GM19463 (cell line): ENCODE measurements at regions not wholly inside any gene's neighbourhood (a gene's known extent, or its start where the extent isn't known, plus 50 kb on each side); places are given as distances from the start of the nearest gene placed in this dataset.

Source experiments
- ATAC-seq: cut with Tn5 transposase; IDR thresholded peaks from one replicate; pipeline ENCODE4 v1.9.1; 2021; ENCODE audit warnings: mild to moderate bottlenecking, moderate library complexity; ENCODE audit not compliant: unreplicated experiment

GRCh38 chr15:46681901-46682300 is 1035.4 kb upstream of the SEMA6D start:
- ATAC-seq: no peak

GRCh38 chr15:46682969-46683791 is 1034.1 kb upstream of the SEMA6D start:
- ATAC-seq: no peak

DNA sequence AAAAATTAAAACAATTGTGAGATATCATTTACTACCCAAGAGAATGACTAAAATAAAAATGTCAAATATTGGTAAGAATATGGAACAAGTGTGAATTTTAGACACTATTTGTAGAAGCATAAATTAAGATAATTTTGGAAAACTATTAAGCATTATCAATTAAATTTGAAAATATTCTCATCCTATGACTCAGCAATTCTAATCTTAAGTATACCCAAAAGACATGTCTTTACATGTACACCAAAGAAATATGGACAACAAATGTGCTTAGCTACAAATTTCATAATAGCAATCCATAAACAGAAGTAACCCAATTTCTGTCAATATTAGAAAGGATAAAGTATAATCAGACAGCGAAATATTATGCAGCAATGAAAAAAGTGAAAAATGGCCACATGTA is 1032.2 kb upstream of the SEMA6D start:
- ATAC-seq: no peak

DNA sequence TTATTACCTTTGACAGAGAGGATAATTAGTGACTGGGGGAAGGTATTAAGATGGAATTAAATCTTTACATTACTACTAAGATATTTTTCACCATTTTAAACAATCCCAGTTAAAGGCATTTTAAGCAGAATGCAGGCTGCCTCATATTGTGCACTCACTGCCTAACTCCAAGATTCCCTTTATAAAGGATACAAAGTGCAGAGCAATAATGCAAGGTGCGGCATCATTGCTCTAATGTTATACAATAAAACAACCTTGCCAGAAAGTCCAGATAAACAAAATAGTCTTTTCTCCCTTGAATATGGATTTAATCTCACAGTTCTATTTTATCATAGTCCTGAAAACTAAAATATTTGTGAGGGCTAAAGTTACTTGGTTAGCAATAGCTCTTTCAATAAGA is 1031.6 kb upstream of the SEMA6D start:
- ATAC-seq: no peak

- no peak for ATAC-seq
Observed at GRCh38 chr15:46696281-46696680, 1021.0 kb upstream of the SEMA6D start.

- ATAC-seq: no peak
Observed at GRCh38 chr15:46701346-46701745, 1016.0 kb upstream of the SEMA6D start.

- ATAC-seq: no peak
Observed at GRCh38 chr15:46701896-46702295, 1015.4 kb upstream of the SEMA6D start.

DNA sequence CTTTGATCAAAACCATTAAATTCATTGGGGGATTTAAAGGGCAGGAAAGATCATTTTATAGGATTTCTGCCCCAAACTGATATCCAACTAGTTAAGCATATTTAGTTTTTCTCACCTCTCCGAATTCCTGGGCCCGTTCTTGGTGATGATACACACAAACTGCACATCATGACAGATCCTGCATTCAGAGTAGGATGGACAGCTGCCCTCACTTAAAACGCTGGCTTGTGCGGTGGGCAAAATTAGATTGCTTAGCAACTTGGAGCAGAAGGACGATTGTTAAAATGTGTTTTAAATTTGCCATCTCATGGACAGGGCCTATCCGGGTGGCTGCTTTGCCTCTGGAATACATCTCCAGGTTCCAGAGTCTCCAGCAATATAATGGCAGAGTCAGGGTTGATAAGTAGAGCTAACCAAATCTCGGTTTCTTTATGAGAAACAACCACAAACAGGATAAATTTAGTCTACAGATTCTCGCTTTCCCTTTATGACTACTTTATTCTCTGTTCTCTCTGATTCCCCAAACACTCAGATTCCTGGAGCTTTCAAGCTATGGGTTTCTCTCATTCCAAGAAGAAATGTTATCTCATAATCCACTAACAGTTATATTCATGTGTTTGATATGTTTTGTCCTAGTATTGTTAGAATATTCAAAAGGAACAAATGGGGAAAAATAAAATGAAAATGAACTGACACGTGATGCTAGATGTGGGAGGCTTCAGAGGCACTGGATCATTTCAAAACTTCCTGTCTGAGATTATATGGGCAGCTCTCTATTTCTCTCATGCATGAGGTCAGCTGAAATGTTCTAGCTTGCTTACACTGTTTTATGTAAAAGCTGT is 1014.1 kb upstream of the SEMA6D start:
- no peak for ATAC-seq

GRCh38 chr15:46703871-46704637 is 1013.3 kb upstream of the SEMA6D start:
- no peak for ATAC-seq

DNA sequence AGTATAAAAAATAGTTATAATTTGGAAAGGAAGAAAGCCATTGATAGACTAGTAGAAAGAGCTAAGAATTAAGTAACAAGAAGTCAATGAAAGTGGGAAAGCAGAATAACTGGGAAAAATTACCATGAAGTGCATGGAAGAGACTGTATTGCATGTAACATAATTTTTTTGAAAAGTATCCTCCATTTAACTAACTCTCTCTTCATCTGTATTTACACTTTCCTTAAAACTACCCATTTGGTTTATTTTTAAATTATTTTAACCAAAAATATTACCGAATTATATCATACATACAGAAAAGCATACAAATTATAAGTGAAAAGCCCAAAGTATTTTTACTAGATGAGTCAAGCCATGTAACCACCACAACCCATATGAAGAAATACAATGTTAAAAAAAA is 1009.9 kb upstream of the SEMA6D start:
- ATAC-seq: no peak

DNA sequence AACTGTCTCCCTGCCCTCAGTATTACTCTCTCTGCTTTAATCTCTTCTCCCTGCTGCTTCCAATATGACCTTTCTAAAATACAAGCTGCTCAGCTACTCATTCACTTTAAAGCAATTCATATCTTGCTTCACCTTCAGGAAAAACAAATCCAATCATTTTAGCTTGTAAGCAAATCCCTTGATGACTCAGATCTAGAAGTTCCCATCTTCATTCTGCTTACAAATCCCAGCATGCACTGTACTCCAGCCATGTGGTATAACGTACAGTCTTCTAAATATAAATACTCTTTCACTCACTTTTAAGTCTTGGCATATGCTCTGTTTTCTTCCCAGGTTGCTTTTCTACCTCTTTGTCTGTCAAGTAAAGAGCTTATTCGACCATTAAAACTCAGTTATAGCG is 1009.1 kb upstream of the SEMA6D start:
- no peak for ATAC-seq

- no peak for ATAC-seq
Observed at GRCh38 chr15:46709460-46710083, 1007.7 kb upstream of the SEMA6D start.

GRCh38 chr15:46710401-46710960 is 1006.8 kb upstream of the SEMA6D start:
- ATAC-seq: no peak

GRCh38 chr15:46713045-46713444 is 1004.3 kb upstream of the SEMA6D start:
- no peak for ATAC-seq

GRCh38 chr15:46714950-46715349 is 1002.4 kb upstream of the SEMA6D start:
- no peak for ATAC-seq

DNA sequence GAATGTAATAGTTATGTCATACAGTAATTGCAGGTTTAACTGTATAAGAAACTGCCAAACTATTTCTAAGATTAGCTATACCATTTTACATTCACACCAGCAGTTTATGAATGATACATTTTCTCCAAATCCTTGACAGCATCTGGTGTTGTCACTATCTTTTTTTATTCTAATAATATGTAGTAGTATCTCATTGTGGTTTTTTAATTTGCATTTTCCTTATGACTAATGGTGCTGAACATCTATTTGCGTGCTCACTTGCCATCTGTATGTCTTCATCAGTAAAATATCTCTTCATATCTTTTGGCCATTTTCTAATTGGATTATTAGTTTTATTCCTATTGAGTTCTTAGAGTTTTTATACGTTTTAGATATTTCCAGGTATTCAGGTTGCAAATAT is 994.0 kb upstream of the SEMA6D start:
- ATAC-seq: no peak

DNA sequence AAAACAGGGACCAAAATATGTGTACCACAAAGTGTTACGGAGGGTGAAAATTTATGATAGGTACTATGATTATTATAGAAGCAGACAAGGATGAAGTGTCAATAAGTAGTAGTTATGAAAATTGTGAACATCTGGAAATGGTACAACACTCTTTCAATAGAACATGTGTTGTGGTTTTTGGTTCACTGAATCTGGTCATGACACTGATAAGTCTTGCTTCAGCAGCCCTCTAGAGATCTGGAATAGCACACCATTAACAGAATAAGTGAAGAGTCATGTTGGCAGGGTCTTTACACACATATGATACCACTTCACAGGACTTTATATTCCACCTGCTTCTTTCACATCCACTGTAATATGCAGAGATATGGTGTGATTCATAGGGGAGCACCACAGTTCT is 985.2 kb upstream of the SEMA6D start:
- no peak for ATAC-seq

GRCh38 chr15:46735115-46735514 is 982.2 kb upstream of the SEMA6D start:
- ATAC-seq: no peak

- no peak for ATAC-seq
Observed at GRCh38 chr15:46751303-46751702, 966.0 kb upstream of the SEMA6D start.

DNA sequence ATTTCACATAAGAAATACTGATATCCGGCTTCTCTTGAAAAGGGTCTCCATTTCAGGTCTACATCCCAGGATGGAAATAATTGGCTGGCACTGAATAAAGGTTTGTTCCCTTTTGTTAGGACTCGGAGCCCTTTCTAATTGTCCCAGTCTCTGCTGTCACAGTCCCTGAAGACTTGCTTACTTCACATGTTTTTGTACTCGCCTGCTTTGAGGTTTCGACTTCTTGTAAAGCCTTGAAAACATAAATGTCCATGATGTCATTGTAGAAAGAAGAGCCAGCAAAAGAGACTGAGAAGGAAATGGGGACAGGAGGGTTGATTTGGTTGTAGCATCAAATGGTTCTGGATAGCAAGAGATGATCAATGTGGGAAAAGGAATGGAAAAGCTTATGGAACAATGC is 963.4 kb upstream of the SEMA6D start:
- ATAC-seq: no peak

GRCh38 chr15:46763091-46763490 is 954.2 kb upstream of the SEMA6D start:
- no peak for ATAC-seq
